NCI-H128 (cell line): ENCODE measurements at regions not wholly inside any gene's neighbourhood (a gene's known extent, or its start where the extent isn't known, plus 50 kb on each side); places are given as distances from the start of the nearest gene placed in this dataset.
A peak's percentile ranks its signal among the peaks of the same experiment; 100 is the strongest.
"Not testable (repeated sequence)": the region's sequence is repeated elsewhere in the genome, so short reads cannot be mapped to it uniquely, and the experiment has no call there.

Experiments used
- DNase-seq: peaks from one replicate; lab custom pipeline; 2025; ENCODE audit not compliant: unreplicated experiment; lab: John Stamatoyannopoulos, UW

DNA sequence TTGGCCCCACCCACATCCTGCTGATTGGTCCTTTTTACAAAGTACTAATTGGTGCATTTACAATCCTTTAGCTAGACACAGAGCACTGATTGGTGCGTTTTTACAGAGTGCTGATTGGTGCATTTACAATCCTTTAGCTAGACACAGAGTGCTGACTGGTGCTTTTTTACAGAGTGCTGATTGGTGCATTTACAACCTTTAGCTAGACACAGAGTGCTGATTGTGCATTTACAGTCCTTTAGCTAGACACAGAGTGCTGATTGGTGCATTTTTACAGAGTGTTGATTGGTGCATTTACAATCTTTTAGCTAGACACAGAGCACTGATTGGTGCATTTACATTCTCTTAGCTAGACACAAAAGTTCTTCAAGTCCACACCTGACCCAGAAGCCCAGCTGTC is 144.2 kb upstream of the XIRP2 start:
- DNase-seq: not testable (repeated sequence)

DNA sequence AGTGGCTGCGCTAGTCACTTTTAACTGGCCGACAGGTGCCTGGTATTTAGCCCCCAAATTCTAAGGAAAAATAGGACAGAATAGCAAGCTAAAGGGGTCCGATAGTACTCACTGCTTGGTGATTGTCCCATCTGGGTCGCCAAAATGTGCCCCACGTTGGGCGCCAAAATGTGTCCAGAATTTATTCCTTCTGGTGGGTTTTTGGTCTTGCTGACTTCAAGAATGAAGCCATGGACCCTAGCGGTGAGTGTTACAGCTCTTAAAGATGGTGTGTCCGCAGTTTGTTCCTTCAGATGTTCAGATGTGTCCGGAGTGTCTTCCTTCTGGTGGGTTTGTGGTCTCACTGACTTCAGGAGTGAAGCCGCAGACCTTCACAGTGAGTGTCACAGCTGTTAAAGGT is 144.8 kb upstream of the XIRP2 start:
- DNase-seq: not testable (repeated sequence)

DNA sequence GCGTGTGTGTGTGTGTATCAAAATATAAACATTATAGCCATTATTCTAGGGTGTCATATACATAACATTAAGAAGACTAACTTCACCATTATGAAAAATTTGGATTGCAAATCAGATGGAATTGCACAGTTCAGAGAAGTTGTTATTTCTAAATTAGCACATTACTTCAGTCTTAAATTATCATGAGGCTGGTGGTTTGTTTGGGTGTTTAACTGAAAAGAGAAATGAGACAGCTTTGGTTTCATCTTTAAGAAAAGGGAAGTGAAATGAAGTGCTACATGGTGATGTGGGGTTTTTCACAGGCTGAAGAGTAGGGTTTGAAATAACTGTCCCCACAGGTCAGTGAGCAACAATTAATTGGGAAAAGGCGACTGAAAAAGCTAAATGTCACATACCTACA is 161.2 kb upstream of the XIRP2 start:
- DNase-seq: no peak

DNA sequence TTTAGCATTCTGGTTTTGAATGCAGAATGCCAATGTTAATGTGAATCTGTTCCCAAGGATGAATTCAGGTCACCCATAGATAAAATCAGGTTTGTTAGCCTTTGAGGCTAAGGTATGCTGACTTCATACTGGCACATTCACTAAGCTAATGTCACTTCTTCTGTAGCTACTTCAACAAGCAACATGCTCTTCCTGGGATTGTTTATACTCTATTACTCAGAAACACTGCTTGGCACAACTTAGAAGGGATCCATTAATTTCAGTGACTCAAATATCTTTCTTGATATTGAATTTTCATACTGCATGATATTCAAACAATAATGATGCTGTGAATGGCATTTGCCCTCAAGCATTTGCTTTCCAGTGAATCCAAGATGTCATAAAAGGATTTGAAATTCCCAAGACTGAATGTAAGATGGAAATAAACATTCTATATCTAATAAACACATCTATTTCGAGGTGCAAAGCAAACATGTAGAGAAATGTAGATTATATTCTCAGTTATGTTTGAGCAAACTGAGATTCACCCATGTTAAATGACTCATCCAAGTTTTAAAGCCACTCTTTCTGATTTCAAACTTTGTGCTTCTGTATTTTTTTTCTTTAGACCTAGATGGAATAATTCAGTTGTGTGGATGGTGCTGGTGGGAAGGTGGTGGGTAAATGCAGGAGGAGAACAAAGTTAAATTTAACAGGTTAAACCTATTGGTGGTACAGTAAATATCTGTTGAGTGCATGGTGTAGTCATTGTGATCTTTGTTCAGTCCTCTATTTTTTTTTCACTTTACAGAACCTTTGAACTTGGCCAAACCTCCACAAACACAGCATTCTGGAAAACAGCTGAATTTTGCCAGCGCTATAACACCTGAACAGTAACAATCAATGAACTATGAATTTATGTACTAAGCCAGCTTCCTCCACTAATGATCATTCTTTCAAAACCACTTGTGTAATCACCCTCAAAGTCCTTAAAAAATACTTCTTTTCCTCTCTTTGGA is 162.1 kb upstream of the XIRP2 start:
- DNase-seq: no peak

DNA sequence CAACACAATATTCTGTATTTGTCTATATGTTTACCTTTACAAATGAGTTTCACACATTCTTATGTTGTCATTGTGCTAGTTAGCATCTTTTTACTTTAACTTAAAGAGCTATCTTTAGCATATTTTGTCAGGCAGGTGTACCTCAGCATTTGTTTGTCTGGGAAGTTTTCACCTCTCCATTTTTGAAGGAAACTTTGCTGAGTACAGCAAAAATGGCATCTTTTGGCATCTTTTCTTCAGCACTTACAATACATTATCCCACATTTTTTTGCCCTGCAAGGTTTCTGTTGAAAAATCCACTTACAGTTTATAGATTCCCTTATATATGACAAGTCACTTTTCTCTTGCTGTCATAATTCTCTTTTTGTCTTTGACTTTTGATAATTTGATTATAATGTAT is 171.3 kb upstream of the XIRP2 start:
- DNase-seq: no peak

DNA sequence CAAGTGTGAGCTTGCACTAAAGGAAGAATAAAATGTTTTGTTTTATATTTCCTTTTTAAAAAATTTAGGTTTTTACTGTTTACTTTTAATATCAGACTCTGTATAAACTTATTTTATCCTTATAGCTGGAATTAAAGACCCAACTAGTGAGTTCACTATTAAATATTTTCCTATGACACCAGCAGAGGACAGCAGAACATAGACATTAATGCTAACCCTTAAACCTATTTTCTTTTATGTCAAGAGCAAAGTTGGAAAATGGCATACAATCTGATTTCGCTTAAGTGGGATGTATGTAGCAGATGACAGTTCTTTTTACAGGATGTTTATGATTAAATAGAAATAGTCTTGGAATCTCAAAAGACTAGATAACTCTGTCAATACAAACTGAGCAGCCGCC is 188.2 kb upstream of the XIRP2 start:
- no peak for DNase-seq

DNA sequence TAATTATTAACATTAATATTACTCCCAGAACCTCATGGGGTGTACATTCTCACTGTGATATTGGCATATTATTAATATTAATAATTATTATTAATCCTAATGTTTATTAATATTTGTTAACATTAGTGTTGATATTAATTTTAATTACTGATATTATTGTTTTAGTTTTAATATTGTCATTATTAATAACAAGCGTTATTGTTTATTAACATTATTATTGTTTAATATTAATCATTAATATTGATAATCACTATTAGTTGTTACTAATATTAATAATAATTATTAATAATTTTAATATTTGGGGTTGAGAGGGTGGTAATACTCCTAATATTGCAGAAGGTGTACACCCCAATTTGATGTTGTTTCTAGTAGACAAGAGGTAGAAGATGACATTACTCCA is 193.1 kb upstream of the XIRP2 start:
- no peak for DNase-seq

DNA sequence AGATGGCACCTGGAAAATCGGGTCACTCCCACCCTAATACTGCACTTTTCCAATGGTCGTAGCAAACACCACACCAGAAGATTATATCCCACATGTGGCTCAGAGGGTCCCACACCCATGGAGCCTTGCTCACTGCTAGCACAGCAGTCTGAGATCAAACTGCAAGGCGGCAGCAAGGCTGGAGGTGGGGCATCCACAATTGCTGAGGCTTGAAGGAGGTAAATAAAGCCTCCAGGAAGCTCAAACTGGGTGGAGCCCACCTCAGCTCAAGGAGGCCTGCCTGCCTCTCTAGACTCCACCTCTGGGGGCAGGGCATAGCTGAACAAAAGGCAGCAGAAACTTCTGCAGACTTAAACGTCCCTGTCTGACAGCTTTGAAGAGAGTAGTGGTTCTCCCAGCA is 192.0 kb upstream of the SCN7A start:
- DNase-seq: not testable (repeated sequence)

DNA sequence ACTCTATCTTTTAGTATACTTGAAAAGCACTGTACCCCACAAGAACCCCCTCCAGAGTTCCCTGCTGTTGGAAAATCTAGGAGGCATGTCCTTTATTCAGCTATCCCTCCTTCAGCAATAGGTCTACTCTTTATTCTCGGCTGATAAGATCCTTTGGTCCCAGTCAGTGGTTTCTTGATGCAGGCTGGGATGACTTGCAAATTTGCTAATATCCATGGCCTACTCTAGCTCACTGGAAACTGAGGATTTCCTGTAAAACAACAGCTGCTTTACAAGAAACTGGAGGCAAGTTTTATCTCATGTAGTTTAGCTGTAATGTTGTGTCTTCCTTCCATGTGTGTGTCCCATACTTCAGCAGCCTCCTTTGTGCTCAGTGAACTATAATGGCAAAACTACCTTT is 183.9 kb upstream of the SCN7A start:
- DNase-seq: no peak

DNA sequence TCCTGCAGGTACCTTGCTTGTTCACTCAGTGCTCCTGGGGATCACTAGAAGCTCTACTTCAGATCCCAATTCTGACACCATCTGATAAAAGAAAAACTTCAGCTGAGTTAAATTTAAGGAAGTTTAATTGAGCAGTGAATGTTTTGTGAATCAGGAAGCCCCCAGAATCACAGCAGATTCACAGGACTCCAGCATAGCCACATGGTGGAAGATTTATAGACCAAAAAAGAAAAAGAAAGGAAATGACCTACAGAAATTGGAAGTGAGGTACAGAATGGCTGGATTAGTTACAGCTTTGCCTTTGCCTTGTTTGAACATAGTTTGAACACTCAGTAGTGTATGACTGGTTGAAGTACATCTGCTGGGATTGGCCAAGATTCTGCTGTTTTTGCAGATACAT is 182.7 kb upstream of the SCN7A start:
- DNase-seq: no peak

DNA sequence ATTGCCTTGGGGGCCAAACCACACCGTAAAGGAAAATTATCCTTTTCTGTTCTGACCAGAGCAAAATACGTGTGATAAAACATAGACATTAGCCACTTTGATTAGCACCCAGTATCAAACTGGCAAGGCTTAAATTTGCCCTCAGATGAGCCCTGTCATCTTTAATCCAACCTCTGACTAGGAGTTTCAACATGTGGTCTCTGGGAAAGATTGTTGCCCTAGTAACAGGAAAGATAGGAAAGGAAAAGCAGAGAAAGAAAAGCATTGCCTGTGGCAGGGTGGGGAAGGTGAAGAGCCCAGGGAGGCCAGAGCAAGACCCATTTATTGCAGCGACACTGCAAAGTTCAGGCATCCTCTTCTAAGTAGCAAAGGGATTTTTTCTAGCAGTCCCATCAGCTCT is 181.5 kb upstream of the SCN7A start:
- DNase-seq: no peak

DNA sequence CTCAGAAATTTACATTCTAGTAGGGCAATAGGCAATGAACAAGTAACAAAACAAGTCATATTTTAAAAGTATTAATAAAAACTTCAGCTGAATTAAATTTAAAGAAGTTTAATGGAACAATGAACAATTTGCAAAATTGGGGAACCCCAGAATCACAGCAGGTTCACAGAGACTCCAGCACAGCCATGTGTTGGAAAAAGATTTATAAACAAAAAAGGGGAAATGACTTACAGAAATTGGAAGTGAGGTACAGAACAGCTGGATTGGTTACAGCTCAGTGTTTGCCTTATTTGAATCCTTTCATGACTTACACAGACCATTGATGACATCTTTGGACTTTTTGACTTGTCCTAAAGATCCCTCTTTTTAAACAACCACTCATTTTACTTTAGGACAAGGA is 179.9 kb upstream of the SCN7A start:
- no peak for DNase-seq

DNA sequence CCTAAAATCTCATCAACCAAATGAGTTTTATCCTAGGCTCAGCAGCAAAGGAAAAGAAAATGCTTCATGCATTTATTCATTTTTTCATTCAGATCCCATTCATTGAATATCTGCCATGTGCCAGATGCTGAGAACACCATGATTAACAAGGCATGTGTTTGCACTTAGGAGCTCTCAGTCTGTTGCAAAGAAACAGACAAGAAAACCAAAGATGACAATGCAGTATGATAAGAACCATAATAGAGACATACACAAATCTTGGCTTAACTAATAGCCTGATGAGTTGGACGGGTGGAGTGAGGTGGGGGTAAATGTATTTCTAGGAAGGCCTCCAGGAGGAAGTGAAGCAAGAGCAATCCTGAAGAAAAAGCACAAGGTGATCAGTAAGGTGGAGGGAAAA is 177.8 kb upstream of the SCN7A start:
- DNase-seq: no peak

DNA sequence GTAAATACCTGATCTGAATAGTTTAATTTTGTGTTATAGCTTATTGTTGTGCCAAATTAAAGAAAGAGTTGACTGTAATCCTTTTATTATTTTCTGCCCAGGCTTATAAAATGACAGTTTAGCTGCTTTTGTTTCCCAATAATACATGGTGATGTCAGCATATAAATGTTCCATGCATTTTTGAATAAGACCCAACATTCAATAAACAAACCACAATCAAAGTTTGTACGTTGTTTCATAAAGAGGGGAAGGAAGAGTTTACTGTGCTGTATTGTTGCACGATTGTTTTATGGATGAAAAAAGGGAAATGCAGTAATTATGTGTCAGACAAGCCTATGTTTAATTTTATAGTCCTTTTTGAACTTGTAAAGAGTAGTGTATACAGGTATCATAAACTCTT is 177.2 kb upstream of the SCN7A start:
- DNase-seq: no peak

DNA sequence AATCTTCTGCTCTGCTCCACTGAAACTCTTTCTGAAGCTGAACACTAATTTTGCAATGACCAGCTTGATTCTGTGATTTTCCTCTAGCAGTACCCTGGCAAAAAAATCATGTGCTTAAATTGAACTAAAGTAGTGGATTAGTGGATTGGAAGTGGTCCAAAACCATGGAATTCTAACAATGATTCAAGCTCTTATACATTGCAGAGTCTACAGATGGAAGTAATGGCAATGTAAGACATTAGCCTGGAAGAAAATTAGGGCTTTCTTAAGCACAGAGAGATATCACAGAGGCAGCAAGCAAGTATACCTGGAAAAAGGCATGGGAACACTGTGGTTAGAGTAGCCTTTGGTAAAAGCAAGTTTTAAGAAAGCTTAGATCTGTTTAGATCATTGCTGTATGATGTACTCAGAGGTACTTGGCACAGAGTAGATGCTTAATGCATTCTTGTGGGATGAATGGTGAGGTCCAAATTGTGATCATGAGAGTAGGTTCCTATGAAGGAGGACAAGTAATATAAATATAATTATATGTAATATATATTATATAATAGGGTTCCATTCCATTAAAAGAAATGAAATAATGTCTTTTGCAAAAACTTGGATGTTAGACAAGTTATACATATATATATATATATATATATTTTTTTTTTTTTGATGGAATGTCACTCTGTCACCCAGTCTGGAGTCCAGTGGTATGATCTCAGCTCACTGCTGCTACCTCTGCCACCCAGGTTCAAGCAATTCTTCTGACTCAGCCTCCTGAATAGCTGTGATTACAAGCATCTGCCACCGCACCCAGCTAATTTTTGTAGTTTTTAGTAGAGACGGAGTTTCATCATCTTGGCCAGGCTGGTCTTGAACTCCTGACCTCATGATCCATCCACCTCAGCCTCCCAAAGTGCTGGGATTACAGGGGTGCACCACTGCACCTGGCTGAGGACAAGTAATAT is 172.2 kb upstream of the SCN7A start:
- no peak for DNase-seq

DNA sequence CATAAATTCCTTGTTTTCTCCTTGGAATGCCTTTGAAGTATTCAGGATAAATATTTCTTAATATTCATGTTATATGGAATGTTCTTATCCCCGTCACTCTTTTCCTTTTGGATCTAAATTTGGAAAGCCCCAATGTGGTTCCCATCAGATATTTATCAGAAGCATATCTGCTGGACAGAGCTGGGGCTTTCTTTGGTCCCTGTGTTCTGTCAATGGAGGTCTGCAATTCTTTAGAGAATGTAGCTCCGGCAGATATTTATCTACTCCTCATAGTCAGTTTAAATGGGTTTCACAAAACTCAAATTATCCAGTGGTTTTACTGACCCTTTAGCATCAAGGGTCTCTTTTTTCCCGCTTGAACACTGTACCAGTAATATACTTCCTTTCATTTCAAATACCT is 167.8 kb upstream of the SCN7A start:
- DNase-seq: no peak

DNA sequence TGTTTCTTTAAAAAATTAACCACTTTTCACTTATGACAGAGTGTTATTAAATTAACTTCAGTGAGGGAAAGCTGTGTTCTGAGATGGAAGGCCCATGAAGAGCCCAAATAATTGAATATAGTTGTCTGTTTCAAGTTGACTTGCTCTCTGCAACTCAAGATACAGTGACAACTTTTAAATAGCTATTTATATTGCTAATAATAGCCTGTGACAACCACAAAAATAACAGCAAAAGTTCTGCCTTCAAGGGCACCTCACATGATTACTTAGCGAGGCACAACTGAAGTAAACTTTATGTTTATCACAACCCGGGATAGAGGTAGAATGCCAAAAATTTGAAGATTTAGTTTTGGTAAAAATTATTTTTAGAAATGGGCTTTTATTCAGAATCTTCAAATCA is 167.3 kb upstream of the SCN7A start:
- no peak for DNase-seq

DNA sequence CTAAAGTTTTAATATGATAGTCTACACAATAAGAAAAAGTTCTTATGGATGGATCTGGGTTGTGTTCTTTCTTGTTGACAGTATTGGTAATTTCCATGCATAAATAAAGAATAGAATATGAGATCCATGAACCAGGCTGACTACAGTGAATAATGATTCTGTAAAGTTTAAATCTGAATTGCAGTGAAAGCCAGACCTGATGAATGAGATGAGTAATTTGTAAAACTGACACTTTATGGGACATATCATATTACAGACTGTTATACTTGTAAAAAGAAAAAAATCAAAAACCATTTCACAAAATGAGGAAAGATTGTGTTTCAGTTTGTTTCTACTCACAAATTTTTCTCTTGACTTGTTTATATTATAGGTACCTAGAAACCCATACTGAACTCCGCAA is 164.9 kb upstream of the SCN7A start:
- DNase-seq: no peak

DNA sequence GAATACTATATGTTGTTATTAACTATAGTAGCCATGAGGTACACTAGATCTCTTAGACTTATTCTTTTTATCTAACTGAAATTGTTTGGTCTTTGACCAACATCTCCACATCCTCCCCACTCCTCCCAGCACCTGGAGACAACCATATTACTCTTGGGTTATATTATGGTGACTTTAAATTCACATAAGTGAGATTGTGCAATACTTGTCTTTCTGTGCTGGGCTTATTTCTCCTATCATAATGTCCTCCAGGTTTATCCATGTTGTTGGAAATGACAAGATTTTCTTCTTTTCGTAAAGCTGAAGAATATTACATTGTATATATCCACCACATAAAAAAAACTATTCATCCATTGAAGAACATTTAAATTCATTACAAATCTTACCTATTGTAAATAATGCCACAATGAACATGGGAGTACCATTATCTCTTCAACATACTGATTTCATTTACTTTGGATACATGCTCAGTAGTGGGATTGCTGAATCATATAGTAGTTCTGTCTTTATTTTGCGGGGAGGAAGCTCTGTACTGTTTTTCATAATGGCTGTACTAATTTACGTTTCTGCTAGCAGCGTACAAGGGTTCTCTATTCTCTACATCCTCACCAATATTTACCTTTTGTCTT is 159.2 kb upstream of the SCN7A start:
- DNase-seq: peak; percentile 4

DNA sequence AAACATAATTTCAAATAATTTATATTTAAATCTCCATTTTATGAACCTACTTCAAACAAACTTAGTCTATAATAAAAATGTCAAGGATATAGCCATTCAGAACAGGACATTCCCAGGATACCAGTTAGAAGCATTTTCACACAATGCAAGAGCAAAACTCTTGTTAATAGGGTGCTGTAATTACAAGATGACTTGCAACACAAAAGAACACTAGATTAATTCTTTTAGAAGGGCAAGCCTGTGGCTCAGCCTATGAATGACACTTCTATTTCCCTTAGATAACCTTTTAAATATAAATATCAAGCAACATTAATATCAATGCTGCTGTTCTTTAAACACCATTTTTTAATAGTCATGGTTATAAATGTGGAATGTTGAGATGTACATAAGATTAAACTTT is 157.9 kb upstream of the SCN7A start:
- no peak for DNase-seq

DNA sequence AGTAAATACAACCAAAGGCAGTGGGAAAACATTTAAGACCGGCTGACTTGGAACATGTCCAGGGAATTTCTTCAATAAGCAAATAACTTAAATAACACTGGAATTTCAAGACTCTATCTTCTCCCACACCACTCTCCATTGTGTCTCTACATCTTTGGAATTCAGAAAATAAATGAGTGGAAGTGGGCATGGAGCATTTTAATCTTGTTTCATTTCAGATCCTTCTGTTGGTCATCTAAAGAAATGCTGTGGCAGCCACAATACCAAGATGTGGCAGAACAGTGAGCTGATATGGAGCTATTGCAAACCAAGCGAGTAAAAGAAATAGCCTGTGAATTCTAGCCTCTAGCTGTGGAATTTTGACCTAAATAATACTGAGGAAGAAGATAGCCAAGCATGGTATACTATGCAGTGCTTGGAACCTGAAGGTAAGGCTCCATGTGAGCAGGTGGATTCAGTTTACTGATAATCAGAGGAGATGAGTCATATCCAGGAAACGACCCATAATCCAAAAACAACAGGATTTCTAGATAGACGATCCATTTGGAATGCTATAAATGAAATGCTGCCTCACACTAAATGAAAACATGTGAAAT is 157.1 kb upstream of the SCN7A start:
- DNase-seq: no peak
